Heart left ventricle (tissue), 16 donors: ENCODE measurements at regions not wholly inside any gene's neighbourhood (a gene's known extent, or its start where the extent isn't known, plus 50 kb on each side); places are given as distances from the start of the nearest gene placed in this dataset.

Source experiments
- ATAC-seq, 4 donors: fragments of 200-7000 bp; cut with Tn5 transposase; one replicate each; pipeline ENCODE4 v1.9.1; 2020 to 2022; ENCODE audit warnings: moderate library complexity in 4 of 4, mild to moderate bottlenecking in 3 of 4, moderate number of reproducible peaks in 1 of 4
- DNase-seq, 5 donors: peaks; one replicate each; pipeline ENCODE4 v3.0.0-alpha.2; 2020
- H3K27ac ChIP-seq, 12 donors: fragments of 200-600 bp; sonication (generic) in 4 of 12; one replicate each; pipeline versions ENCODE4 v1.5.0 to v1.8.0; 2016 to 2022; ENCODE audit warnings: mild to moderate bottlenecking in 2 of 12
- H3K27me3 ChIP-seq, 9 donors: fragments of 200-600 bp; sonication (generic) in 2 of 9; one replicate each; pipeline versions ENCODE4 v1.5.1 to v1.8.0; 2016 to 2022; ENCODE audit warnings: mild to moderate bottlenecking in 3 of 9
- H3K36me3 ChIP-seq, 9 donors: fragments of 200-600 bp; sonication (generic) in 2 of 9; one replicate each; pipeline versions ENCODE4 v1.5.0 to v1.8.0; 2018 to 2022; ENCODE audit warnings: mild to moderate bottlenecking in 2 of 9
- H3K4me1 ChIP-seq, 12 donors: fragments of 200-600 bp; sonication (generic) in 4 of 12; one replicate each; pipeline versions ENCODE4 v1.5.0 to v1.8.0; 2016 to 2022; ENCODE audit warnings: mild to moderate bottlenecking in 3 of 12
- H3K4me3 ChIP-seq, 12 donors: fragments of 200-600 bp; sonication (generic) in 4 of 12; one replicate each; pipeline versions ENCODE4 v1.5.0 to v1.8.0; 2017 to 2022; ENCODE audit warnings: mild to moderate bottlenecking in 9 of 12, moderate library complexity in 4 of 12
- H3K9me3 ChIP-seq, 12 donors: fragments of 200-600 bp; sonication (generic) in 4 of 12; one replicate each; pipeline versions ENCODE4 v1.5.0 to v1.8.0; 2016 to 2022; ENCODE audit warnings: mild to moderate bottlenecking in 1 of 12
- CTCF ChIP-seq, 12 donors: fragments of 200-600 bp; sonication (generic) in 4 of 12; IDR thresholded peaks; one replicate each; pipeline versions ENCODE4 v1.5.0 to v1.8.0; 2018 to 2022; ENCODE audit warnings: antibody characterized with exemption in 12 of 12, mild to moderate bottlenecking in 5 of 12
- POLR2A ChIP-seq, 2 donors: fragments of 450-650 bp; IDR thresholded peaks; one replicate each; pipeline ENCODE4 v1.6.1; 2017; ENCODE audit warnings: antibody characterized with exemption in 2 of 2, mild to moderate bottlenecking in 2 of 2, moderate library complexity in 2 of 2
- WGBS, 4 donors: extraction: QIAGEN DNeasy Blood & Tissue Kit in 2 of 4; methylation state at CpG; one replicate each; pipeline versions ENCODE4 v1.1.5 to v1.1.7; 2013 to 2018; 5-methylcytosine and 5-hydroxymethylcytosine counted together
- intact Hi-C, 10 donors: fragments of 100-400 bp; cut with DNase I; formaldehyde crosslinking; loops; one replicate each; pipeline versions ENCODE4 v1.11.1 to v1.14.2; 2022
- donor health status: ischemic (EF 13 %, LVEDD 7.1; RV severe dilation, severe dysfunction).
- donor health status: healthy with polysubstance abuse.
- donor health status: DM: no; HTN: yes; CAD: no.
- donor health status: DM: no; HTN: no; CAD: no.
- donor health status: ischemic (EF 25% LVEDD 6.9; RV normal size, moderate dysfunction).
- donor health status: ischemic (EF 25% LVEDD 5.7; RV mildly dilated, moderate dysfunction).
- donor health status: healthy.
- donor health status: DM: yes; HTN: yes; CAD: no.
- donor health status: ischemic (EF 35%, LVEDD 5.7; RV mildly dilated, moderate dysfunction).
- donor health status: nonischemic (EF 11% LVEDD 7.7; RV severe dilation, severe dysfunction).
- donor health status: DM: yes; HTN: yes; CAD: no.
- donor health status: PGD.
- donor health status: ischemic (EF 29% LVEDD 5.4; RV normal size, mild dysfunction).
- donor health status: nonischemic (EF 23%, LVEDD 6.1; RV moderate dilation, normal function).

- Histone ChIP-seq H3K27ac (peak overlapping the region in 3 of 12 donors; percentile 15 to 63 (median 31)), H3K36me3 (no peaks in the 10 kb centered on the region), H3K27me3 (no peaks in the 10 kb centered on the region), H3K9me3 (no peaks in the 10 kb centered on the region), H3K4me3 (no peak overlapping the region), H3K4me1 (peaks cover 0 to 17% (median 0%) of the 10 kb centered on the region in 12 donors)
- TF ChIP-seq CTCF (IDR thresholded peaks at IDR 0.05) (no peak), POLR2A (IDR thresholded peaks at IDR 0.05) (no peak)
- DNase-seq = no peak
- intact Hi-C loops = loop anchor here in 1 of 10 donors (2.0 kb wide), 1 partner anchor 43 kb away; no protein-coding TSS in a partner anchor
- peak in 2 of 4 donors; percentile 30 to 59 for ATAC-seq
- 24 to 61% (median 40%) methylated on average over 1 of the region's 1 CpG for WGBS, 4 donors
These were observed 119.2 kb downstream of the GALC start for GRCh38 chr14:87873741-87874140.

GRCh38 chr14:87869619-87870583, 123.1 kb downstream of the GALC start:
- peak; percentile 15 to 89 (median 74) for ATAC-seq
- H3K27me3 ChIP-seq = no peaks in the 10 kb centered on the region
- no peak for TF ChIP-seq CTCF (IDR thresholded peaks at IDR 0.05)
- TF ChIP-seq POLR2A (IDR thresholded peaks at IDR 0.05) = no peak
- 77 to 84% (median 81%) methylated on average over 4 of the region's 4 CpGs for WGBS, 4 donors
- H3K27ac ChIP-seq = peak overlapping the region in 3 of 12 donors; percentile 1 to 67 (median 32)
- no peaks in the 10 kb centered on the region for H3K9me3 ChIP-seq
- H3K36me3 ChIP-seq = no peaks in the 10 kb centered on the region
- peaks cover 0 to 17% (median 0%) of the 10 kb centered on the region in 12 donors for H3K4me1 ChIP-seq
- DNase-seq = no peak
- intact Hi-C loops = no loop called here
- no peak overlapping the region for H3K4me3 ChIP-seq

GRCh38 chr14:87868920-87869319, 124.1 kb downstream of the GALC start:
- Histone ChIP-seq H3K36me3 (no peaks in the 10 kb centered on the region), H3K27ac (peak overlapping the region in 2 of 12 donors; percentile 32 to 67), H3K4me1 (peaks cover 0 to 10% (median 0%) of the 10 kb centered on the region in 12 donors), H3K4me3 (no peak overlapping the region), H3K9me3 (no peaks in the 10 kb centered on the region), H3K27me3 (no peaks in the 10 kb centered on the region)
- no peak for TF ChIP-seq CTCF (IDR thresholded peaks at IDR 0.05)
- no peak for TF ChIP-seq POLR2A (IDR thresholded peaks at IDR 0.05)
- no peak for ATAC-seq
- DNase-seq = no peak
- intact Hi-C loops = no loop called here
- WGBS, 4 donors = 67 to 78% (median 70%) methylated on average over 3 of the region's 3 CpGs

GRCh38 chr14:87866116-87866515, 126.9 kb downstream of the GALC start:
- Histone ChIP-seq H3K27ac (no peak overlapping the region), H3K4me3 (no peak overlapping the region), H3K9me3 (no peaks in the 10 kb centered on the region), H3K4me1 (no peaks in the 10 kb centered on the region), H3K27me3 (no peaks in the 10 kb centered on the region), H3K36me3 (no peaks in the 10 kb centered on the region)
- TF ChIP-seq CTCF (IDR thresholded peaks at IDR 0.05) (no peak), POLR2A (IDR thresholded peaks at IDR 0.05) (no peak)
- ATAC-seq = no peak
- intact Hi-C loops = no loop called here
- WGBS, 4 donors = 88 to 96% (median 89%) methylated on average over 3 of the region's 3 CpGs
- DNase-seq = no peak
